Endometrial microvascular endothelial cells (primary cell): ENCODE measurements at regions not wholly inside any gene's neighbourhood (a gene's known extent, or its start where the extent isn't known, plus 50 kb on each side); places are given as distances from the start of the nearest gene placed in this dataset.

Source experiments
- in situ Hi-C: cut with HindIII; loops from 2 replicates; pipeline ENCODE4 v1.10.0; 2017; ENCODE audit warnings: low sequenced_read_pairs, low pct_unique_long_range_greater_than_20kb; ENCODE audit errors: inconsistent ontology term

DNA sequence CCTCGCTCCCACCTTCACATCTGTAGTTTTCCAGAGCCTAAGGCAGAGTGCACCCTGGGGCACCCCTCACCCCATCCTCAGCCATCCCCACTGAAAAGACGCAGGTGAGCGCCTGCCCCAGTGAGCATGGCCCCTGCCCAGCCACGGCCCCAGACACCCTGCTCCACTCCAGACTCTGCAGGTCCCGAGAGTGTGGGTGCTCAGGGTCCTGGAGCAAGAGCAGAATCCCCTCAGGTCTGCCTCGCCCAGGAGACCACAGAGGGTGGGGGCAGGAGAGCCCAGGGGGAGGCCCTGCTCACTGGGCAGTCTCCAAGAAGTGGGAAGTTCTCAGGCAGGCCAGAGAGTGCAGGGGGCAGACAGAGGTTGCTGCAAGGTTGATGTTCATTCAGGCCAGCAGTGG lies 158.6 kb upstream of the PPP1R26 start:
- in situ Hi-C loops, result no loop called here

DNA sequence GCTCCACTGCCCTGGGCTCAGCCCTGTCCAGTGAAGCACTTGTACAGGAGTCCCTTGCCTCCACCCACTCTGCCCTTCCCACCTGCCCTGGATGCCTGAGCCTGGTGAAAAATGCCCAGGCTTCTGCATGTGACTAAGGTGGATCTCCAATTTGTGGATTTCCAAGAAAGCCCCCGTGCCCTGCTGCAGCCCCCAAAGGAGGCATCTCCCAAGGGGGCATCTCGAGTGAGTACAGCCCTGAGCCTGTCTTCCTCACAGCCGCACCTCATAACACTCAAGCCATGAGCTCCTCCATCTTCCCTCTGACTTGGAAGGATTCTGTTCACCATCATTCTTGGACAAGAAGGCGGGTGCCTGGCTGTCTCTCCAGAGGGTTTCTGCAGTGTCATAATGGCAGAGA lies 158.0 kb upstream of the PPP1R26 start:
- in situ Hi-C loops, result no loop called here

DNA sequence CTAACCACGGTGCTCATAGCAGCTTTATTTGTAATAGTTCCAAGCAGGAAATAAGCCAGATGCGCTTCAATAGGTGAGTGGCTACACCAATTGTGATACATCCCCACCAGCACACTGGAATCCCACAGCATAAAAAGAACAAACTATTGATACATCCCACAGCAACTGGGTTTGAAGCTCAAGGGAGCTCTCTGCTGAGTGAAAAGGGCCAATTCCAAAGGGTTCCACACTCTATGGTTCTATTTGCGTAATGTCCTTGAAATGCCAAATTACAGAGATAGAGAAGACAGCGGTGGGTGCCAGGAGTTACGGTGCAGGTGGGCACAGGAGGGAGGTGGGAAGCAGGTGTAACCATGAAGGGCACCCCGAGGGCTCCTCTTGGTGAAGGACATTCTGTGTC lies 155.3 kb upstream of the PPP1R26 start:
- in situ Hi-C loops, result no loop called here

DNA sequence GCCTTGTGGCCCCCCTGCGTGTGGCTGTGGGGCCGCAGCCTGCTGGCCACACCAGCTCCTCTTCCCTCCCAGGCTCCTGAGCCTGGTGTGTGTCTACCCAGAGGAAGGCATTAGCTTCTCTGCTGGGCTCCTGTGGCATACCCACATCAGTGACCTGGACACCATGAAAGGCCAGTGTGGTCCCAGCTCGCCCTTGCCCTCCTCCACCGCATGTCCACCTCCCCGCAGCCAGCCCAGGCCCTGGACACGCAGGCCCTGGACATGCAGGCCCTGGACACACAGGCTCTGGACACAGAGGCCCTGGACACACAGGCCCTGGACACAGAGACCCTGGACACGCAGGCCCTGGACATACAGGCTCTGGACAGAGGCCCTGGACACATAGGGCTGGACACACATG lies 153.4 kb upstream of the PPP1R26 start:
- in situ Hi-C loops, result no loop called here

DNA sequence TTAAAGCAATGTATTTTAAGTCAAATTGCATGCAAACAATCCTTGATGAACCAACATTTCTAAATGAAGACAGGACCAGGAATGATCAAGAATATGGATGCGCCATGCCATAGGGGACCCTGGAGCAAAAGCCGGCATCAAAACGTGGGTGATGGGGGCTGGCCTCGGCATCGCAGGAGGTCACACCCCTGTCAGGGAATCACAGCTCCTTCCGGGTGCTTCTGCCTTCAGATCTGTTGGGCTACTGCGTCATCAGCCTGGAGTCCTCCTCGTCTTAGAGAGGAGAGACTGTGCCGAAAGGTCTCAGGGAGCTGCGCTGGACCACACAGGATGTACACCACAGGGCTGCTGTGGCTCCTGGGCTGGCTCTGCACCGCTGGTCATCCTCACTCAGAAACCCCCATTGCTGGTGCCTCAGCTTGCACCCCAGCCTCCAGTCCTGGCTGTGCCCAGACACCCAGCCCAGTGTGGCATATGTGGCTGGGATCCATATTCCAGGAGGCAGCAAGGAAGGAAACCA lies 152.9 kb upstream of the PPP1R26 start:
- in situ Hi-C loops, result no loop called here

DNA sequence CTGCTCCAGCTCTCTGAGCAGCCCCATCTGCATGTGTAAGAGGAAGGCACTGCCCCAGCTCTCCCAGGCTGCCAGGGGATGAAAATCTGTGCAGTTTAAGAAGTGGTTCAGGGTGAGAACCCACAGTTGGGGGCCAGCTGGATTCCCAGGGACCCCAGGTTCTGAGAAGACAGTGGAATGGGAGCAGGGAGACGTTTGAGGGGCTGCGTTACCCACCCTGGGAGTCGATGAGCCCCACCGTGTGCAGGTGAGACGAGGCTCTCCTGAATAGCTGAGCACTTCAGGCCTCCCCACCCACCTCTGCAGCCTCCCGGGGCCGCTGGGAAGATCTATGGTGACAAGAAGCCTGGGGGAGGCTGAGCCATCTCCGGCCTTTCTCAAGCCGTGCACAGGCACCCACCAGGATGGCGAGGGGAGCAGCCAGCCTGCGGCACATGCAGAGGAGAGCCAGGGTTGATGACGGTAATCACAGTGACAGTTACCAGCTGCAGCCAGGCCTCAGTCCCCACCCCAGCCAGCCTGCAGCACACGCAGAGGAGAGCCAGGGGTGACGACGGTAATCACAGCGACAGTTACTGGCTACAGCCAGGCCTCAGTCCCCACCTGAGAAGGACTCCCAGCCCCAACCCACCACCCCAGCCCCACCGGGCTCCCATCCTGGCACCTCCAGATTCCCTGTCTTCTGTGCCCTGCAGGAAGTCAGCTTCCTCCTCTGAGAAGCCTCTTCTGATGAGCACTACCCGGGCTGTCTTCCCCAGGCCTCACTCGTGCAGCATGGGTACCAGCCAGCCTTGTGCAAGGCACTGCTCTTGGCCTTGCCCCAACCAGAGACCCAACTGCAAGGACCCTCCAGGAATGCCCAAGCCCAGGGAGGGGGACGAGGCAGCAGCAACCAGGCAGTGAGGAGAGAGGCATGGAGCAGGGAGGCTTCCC lies 150.8 kb upstream of the PPP1R26 start:
- in situ Hi-C loops, result no loop called here

DNA sequence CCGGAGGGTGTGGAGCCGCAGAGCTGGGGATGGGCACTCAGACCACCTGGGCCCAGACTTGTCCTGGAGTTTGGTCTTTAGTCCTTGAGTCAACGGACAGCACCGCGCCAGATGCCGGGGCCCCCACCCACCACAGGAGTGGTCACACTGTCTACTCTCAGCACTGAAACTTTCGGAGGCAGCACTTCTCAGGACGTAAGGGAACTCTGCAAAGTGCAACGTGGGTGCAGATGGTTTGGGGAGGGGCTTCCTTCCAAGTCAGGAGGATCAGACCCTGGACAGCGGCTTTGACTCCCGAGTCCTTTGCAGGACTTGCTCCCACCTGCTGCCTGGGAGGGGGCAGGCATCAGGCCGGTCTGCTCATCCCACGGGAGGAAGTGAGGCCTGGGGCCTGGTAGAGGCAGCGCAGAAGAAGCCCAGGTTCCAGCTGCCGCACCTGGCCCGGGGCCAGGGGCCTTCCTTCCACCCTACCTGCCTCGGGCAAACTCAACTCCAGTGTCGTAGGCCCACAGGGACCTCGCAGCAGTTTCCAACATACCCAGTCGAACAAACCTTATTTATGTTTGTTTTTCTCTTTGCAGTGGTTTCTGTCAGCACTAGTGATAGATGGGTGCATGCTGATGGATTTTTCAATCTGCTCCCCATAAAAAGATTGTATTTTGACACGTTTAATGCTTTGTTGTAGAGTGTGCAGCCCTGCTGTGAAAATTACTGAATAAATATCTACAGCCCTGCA lies 149.8 kb upstream of the PPP1R26 start:
- in situ Hi-C loops, result no loop called here

DNA sequence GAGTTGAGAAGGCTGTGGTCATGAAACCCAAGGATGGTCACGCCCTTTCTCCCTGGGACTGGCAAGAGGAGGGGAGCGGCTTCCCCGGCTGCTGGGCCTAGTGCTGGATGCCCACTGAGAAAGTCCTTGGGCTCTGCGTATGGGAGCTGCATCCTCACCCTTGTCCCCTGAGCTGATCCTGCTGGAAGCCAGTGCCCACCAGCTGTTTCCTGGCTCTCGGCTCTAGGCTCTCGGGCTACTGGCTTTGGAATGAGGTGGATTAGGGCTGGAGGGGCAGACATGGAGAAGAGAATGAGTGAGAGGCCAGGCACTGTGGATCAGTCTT lies 149.3 kb upstream of the PPP1R26 start:
- in situ Hi-C loops, result no loop called here

DNA sequence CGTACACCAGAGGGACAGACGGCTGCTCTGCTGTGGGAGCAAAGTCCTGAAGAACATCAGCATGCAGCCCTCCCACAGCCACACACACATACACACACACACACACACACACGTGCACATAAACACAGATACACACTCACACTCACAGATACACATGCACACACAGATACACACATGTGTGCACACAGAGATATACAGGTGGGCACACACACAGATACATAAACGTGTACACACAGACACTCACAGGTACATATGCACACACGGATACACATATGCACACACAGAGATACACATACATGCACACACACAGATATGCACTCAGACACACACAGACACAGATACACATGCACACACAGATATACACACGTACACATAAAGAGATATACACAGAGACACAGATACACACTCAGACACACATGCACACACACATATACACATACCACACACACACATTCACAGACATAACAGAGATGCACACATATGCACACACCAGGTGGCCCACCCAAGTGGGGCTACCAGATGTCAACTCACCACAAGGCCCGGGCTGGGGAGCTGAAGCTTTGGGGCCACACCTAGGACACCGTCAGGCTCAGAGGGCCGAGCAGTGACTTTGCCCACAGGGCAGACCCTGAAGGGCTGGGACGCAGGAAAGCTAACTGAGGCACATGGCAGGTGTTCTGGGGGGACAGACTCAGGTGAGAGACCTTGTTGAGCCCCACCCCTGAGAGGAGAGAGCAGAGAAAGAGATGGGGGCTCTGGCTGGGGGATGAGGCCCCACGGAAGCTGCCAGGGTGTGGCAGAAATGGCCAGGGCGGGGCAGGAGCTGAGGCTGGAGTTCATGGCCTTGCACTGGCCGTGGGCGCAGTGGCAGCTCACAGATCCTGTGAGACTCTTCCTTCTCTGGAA lies 148.6 kb upstream of the PPP1R26 start:
- in situ Hi-C loops, result no loop called here

DNA sequence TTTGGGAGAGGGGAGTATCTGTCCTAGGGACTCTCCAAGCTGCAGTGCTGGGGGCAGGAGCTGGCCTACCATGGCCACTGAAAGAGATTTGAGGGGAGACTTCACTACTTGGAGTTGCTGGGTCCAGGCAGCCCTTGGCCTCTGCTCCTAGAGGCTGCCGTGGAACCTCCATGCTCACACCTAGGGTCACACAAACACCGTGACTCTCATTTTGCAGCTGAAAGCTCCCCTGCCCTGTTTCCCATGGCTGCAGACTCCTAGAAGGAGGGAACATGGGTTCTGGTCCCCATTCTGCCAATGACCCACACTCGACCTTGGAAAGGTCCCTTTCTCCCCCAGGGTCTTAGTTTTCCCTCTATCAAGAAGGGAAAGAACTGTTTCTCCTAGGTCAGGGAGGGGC lies 147.1 kb upstream of the PPP1R26 start:
- in situ Hi-C loops, result no loop called here

DNA sequence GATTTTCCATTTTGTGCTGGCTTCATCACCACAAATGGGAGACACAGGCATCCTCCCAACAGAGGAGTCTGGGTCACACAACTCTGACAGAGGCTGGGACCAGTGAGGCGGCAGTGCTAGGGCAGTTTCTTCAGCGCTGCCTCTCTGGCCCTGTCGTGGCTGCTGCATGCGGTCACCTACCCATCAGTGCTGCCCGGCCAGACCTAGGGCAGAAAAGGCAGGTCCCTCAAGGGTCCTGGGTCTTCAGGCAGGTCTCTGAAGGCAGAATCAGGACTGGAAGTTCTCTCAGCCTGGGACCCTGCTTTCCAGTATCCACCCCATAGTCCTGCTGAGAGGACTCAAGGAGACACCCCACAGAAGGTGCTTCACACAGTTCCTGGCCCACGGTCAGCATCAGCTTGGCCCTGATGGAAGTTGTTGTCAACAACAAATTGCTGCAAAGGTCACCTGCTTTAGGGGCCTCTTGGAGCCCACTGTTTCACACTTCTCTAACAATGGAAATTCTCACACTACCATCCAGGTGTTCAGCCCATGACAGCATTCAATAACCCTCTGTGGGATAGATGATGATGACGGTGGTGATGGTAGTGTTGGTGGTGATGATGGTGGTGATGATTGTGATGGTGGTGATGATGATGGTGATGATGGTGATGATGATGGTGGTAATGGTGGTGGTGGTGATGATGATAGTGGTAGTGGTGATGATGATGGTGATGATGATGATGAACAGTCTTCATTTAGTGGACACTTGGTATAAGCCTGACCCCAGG lies 146.4 kb upstream of the PPP1R26 start:
- in situ Hi-C loops, result no loop called here

DNA sequence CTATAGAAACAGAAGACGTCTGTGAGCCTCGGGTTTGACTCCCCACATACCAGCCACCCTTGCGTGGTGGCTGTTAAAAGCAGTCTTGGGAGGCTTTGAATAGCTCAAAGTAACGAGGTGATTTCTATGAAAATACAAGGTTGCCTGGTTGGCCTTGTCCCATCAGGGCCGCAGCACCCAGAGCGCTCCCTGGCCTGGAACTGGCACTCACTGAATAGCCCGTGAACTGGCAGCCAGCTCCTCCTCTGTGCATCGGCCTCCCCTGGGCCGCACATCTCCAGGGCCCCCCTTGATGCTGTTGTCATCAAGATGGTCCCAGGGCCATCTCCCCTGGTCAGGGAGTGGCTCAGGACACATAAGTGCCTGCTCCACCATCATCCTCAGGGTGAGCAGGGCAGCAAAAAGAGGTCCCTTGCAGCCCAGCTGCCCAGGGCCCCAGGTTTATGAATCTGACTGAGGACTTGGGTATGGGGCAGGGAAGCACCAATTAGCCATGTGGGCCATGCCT lies 144.6 kb upstream of the PPP1R26 start:
- in situ Hi-C loops, result no loop called here

DNA sequence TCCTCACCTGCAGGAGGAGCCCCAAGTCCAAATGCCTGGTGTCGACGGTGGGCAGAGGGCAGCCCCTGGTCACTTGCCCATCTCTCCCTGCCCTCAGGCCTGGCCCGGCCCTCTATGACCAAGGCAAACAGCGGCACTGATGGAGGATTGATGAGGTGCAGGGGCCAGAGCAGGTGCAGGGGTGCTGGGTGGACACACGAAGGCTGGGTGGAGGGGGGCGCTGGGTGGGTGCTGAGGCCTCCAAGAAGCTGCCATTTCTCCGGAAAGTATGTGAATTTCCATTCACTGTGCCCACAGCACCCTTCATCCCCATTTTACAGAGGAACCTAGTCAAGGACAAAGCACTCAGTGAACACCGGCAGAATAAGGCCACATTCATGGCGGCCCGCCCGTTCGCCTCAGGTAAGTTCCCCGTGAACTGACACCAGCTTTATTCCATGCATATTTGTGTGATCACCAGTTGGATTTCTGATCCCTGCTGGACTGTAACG lies 143.8 kb upstream of the PPP1R26 start:
- in situ Hi-C loops, result no loop called here

DNA sequence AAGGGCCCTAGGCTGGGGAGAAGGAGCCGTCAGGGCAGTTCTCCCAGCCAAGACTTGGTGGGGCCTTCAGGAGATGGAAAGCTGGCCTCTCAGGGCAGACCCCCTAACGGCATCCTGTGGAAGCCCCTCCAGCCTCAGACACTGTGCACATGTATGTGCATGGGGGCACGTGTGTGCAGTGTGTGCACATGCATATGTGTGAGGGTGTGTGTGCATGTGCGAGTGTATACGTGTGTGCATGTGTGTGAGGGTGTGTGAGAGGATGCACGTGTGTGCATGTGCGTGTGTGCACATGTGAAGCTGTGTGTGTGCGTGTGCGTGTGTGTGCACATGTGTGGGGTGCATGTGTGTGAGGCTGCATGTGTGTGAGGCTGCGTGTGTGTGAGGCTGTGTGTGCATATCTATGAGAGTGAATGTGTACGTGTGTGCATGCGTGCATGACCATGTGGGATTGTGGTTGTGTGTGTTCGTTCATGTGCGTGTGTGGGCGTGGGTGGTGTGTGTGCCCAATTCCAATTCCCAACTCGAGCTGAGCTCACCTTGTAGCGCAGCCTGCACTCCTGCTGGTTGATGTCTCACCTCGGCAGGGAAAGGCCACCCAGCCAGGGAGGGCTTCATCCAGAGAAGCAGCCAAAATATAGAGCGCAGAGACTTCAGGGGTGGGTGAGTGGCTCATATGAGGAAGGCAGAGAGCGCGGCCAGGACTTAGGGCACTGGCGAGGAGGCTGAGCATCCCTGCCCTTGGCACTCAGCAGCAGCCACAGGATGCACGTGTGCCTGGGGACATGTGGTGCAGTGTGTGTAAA lies 142.7 kb upstream of the PPP1R26 start:
- in situ Hi-C loops, result no loop called here

DNA sequence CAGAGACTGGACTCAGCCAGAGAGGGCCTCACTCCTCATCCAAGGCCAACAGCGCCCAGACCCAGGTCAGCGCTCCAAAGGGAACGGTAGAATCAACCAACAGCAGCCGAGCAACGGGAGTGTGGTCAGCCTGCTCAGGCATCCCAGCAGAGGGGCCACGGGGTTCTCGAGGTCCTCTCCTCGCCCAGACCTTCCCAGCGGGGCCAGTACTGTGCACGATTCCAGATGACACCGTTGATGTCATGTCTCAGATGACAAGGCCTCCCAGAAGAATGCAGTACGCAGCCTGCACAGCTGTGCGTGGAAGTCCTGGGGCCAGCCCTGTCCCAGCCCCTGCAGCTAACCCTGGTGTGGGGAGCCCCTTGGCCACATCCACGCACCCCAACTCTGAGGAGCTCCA lies 141.0 kb upstream of the PPP1R26 start:
- in situ Hi-C loops, result no loop called here

DNA sequence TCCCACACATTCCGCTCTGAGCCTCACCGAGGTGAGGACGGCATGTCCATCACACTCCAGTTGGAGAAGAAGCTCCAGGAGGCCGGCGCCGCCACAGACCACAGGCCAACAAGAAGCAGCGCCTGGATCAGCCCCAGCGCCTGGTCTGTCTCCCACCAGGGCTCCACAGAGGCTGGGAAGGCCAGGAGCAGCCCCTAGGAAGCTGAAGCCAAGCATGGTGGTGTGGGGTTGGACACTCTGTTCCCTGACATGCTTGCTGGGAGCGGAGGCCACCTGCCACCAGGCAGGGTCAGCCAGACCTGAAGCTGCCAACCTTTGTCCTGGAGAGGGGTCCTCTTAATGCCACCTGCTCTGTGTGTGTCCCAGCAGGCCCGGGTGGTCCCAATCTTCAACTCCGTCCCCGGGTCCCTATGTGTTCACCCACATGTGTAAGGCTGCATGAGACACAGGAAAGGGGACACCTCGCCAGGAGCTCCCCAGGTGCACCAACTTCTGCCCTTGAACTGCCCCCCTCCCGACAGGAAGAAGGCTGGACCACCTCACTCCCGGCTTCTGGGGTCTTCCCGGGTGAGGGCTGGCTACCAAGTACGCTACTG lies 140.1 kb upstream of the PPP1R26 start:
- in situ Hi-C loops, result no loop called here

DNA sequence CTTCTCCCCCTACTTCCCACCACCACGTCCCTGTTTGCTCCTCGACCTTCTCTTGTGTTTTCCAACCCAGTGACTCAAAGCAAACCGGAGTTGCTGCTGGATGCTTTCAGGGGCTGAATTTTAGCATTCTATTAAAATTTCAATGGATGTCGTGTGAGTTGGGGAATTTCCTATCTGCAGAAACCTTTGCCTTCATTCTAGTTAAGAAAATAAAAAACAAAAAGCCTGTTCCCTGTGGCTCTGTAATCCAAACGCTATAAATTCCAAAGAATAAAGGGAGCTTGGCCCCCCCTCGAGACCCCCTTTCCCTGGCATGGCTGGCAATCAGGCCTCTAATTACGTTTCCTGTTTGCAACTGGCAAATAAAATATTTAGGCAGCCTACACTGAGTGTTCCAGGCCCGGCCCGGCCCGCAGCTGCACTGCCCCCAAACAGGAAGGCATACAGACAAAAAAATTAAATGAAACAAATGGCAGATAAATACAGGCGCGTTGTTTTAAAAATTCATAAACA lies 139.4 kb upstream of the PPP1R26 start:
- in situ Hi-C loops, result no loop called here
